ENCODE measurements at regions not wholly inside any gene's neighbourhood (a gene's known extent, or its start where the extent isn't known, plus 50 kb on each side); places are given as distances from the start of the nearest gene placed in this dataset.

DNA sequence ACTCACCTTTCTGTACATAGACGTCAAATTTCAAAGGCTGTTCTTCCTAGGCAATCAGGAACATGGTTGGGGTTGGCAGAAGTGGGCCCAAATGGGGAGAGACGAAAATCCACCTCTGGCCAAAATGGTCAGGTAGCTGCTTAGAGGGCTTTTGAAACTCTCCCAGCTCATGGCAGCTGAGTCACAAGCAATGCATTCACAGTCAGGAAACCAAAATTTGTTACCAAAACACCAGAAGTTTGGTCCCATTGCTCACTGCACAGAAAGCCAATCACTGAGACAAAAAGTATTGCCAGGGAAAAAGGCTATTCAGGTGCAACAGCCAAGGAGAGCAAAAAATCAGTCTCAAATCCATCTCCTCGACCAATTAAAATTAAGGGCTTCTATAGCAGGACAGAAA, 539.6 kb upstream of the CCDC54 start:
- Histone ChIP-seq H3K27me3 (ENCODE audit: control insufficient read depth in 4 of 4, insufficient read depth in 4 of 4, low read length in 3 of 4) (no peaks in the 10 kb centered on the region), H3K4me3 (ENCODE audit: low read depth in 1 of 3, low read length in 3 of 3) (no peak overlapping the region), H3K36me3 (ENCODE audit: control insufficient read depth in 4 of 4, insufficient read depth in 3 of 4, low read depth in 1 of 4, low read length in 3 of 4) (no peaks in the 10 kb centered on the region), H3K4me1 (ENCODE audit: control insufficient read depth in 4 of 4, insufficient read depth in 4 of 4, low read length in 3 of 4) (no peaks in the 10 kb centered on the region), H3K9ac (ENCODE audit: low read depth in 1 of 2, low read length in 2 of 2) (no peak overlapping the region), H3K27ac (ENCODE audit: low read depth in 1 of 2, low read length in 2 of 2) (no peak overlapping the region), H3K9me3 (ENCODE audit: control insufficient read depth in 4 of 4, low read length in 3 of 4) (no peaks in the 10 kb centered on the region)
- DNase-seq (ENCODE audit: low spot score) = no peak
- no peak for TF ChIP-seq JUND (IDR thresholded peaks at IDR 0.05)
- TF ChIP-seq HNF4A (conservative IDR thresholded peaks at IDR 0.05) = no peak
- no peak for TF ChIP-seq TAF1 (conservative IDR thresholded peaks at IDR 0.05)
- no peak for TF ChIP-seq RXRA (IDR thresholded peaks at IDR 0.05)
- TF ChIP-seq, protein P1, sequence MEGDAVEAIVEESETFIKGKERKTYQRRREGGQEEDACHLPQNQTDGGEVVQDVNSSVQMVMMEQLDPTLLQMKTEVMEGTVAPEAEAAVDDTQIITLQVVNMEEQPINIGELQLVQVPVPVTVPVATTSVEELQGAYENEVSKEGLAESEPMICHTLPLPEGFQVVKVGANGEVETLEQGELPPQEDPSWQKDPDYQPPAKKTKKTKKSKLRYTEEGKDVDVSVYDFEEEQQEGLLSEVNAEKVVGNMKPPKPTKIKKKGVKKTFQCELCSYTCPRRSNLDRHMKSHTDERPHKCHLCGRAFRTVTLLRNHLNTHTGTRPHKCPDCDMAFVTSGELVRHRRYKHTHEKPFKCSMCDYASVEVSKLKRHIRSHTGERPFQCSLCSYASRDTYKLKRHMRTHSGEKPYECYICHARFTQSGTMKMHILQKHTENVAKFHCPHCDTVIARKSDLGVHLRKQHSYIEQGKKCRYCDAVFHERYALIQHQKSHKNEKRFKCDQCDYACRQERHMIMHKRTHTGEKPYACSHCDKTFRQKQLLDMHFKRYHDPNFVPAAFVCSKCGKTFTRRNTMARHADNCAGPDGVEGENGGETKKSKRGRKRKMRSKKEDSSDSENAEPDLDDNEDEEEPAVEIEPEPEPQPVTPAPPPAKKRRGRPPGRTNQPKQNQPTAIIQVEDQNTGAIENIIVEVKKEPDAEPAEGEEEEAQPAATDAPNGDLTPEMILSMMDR (IDR thresholded peaks at IDR 0.05; ENCODE audit: low read depth, low read length, missing input control) = no peak
- TF ChIP-seq RAD21 (IDR thresholded peaks at IDR 0.05) = no peak
- TF ChIP-seq HNF4G (IDR thresholded peaks at IDR 0.05) = no peak
- no peak for TF ChIP-seq SP1 (IDR thresholded peaks at IDR 0.05)
- TF ChIP-seq, protein P2, sequence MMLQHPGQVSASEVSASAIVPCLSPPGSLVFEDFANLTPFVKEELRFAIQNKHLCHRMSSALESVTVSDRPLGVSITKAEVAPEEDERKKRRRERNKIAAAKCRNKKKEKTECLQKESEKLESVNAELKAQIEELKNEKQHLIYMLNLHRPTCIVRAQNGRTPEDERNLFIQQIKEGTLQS (IDR thresholded peaks at IDR 0.05) = no peak
- 77% methylated on average over 3 of the region's 3 CpGs for WGBS

DNA sequence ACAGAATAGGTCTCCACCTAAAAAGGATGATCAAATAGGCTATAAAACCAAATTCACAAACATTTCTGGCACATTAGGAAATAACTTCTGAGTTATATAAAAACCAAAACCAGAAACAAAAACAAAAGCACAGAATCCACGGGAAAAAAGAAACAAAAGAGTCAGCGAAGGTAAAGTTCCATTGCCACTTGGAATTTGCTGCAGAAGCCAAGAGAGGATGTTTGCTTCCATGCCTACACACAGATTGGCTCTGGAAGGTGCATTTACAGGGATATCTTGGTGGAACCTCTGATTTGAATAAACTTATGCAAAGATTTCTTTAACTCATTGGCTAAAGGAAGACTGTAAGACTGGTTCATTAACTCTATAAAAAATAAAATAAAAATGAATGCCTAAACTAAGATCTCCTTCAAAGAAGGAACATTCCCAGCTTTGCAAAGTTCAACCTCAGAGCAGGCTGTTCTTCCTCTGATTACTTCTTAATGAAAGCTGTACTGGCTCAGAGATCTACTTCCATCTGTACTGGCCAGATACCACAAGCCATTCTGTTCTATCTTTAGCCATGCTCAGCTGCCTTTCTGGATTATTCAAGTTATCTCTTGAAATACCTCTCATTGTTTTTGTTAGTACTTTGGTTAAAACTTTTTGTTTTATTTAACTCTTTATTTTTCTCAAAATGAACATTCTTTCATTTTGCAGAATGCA, 537.5 kb upstream of the CCDC54 start:
- H3K36me3 ChIP-seq (ENCODE audit: control insufficient read depth in 4 of 4, insufficient read depth in 3 of 4, low read depth in 1 of 4, low read length in 3 of 4) = no peaks in the 10 kb centered on the region
- H3K4me3 ChIP-seq (ENCODE audit: low read depth in 1 of 3, low read length in 3 of 3) = no peak overlapping the region
- H3K9me3 ChIP-seq (ENCODE audit: control insufficient read depth in 4 of 4, low read length in 3 of 4) = no peaks in the 10 kb centered on the region
- H3K9ac ChIP-seq (ENCODE audit: low read depth in 1 of 2, low read length in 2 of 2) = no peak overlapping the region
- H3K4me1 ChIP-seq (ENCODE audit: control insufficient read depth in 4 of 4, insufficient read depth in 4 of 4, low read length in 3 of 4) = no peaks in the 10 kb centered on the region
- H3K27ac ChIP-seq (ENCODE audit: low read depth in 1 of 2, low read length in 2 of 2) = no peak overlapping the region
- DNase-seq (ENCODE audit: low spot score) = no peak
- no peaks in the 10 kb centered on the region for H3K27me3 ChIP-seq (ENCODE audit: control insufficient read depth in 4 of 4, insufficient read depth in 4 of 4, low read length in 3 of 4)
- TF ChIP-seq NR2F2 (IDR thresholded peaks at IDR 0.05) = peak; percentile 17
- no peak for TF ChIP-seq HNF4A (conservative IDR thresholded peaks at IDR 0.05)
- TF ChIP-seq TAF1 (conservative IDR thresholded peaks at IDR 0.05) = no peak
- WGBS = 73% methylated on average over 2 of the region's 2 CpGs

DNA sequence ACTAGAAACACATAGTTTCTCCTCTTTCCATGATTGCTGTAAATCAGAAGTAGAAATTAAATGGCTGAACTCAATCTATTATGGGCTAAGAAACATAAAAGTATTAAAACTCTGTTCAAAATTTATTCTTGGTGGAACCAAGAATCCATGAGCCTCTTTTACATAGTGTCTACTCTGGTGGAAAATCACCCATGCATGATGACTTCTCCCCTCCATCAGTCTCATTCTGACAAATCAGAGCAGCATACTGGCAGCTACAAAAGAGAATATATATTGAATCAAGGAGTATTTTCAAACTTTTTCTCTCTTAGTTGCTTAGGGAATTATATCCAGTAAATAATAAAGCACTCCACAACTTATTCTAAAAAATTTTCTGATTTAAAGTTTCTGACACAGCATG, 536.9 kb upstream of the CCDC54 start:
- Histone ChIP-seq H3K27ac (ENCODE audit: low read depth in 1 of 2, low read length in 2 of 2) (no peak overlapping the region), H3K4me1 (ENCODE audit: control insufficient read depth in 4 of 4, insufficient read depth in 4 of 4, low read length in 3 of 4) (no peaks in the 10 kb centered on the region), H3K9ac (ENCODE audit: low read depth in 1 of 2, low read length in 2 of 2) (no peak overlapping the region), H3K9me3 (ENCODE audit: control insufficient read depth in 4 of 4, low read length in 3 of 4) (no peaks in the 10 kb centered on the region), H3K4me3 (ENCODE audit: low read depth in 1 of 3, low read length in 3 of 3) (no peak overlapping the region), H3K36me3 (ENCODE audit: control insufficient read depth in 4 of 4, insufficient read depth in 3 of 4, low read depth in 1 of 4, low read length in 3 of 4) (no peaks in the 10 kb centered on the region), H3K27me3 (ENCODE audit: control insufficient read depth in 4 of 4, insufficient read depth in 4 of 4, low read length in 3 of 4) (no peaks in the 10 kb centered on the region)
- TF ChIP-seq, protein P3, sequence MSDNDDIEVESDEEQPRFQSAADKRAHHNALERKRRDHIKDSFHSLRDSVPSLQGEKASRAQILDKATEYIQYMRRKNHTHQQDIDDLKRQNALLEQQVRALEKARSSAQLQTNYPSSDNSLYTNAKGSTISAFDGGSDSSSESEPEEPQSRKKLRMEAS (IDR thresholded peaks at IDR 0.05) = no peak
- TF ChIP-seq YY1 (IDR thresholded peaks at IDR 0.05) (no peak), GABPA (IDR thresholded peaks at IDR 0.05 in 1 of 2, conservative IDR thresholded peaks at IDR 0.05 in 1 of 2) (no peak), EGR1 (IDR thresholded peaks at IDR 0.05; ENCODE audit: low read depth in 2 of 2) (no peak), SP1 (IDR thresholded peaks at IDR 0.05) (no peak)
- TF ChIP-seq, protein P4, sequence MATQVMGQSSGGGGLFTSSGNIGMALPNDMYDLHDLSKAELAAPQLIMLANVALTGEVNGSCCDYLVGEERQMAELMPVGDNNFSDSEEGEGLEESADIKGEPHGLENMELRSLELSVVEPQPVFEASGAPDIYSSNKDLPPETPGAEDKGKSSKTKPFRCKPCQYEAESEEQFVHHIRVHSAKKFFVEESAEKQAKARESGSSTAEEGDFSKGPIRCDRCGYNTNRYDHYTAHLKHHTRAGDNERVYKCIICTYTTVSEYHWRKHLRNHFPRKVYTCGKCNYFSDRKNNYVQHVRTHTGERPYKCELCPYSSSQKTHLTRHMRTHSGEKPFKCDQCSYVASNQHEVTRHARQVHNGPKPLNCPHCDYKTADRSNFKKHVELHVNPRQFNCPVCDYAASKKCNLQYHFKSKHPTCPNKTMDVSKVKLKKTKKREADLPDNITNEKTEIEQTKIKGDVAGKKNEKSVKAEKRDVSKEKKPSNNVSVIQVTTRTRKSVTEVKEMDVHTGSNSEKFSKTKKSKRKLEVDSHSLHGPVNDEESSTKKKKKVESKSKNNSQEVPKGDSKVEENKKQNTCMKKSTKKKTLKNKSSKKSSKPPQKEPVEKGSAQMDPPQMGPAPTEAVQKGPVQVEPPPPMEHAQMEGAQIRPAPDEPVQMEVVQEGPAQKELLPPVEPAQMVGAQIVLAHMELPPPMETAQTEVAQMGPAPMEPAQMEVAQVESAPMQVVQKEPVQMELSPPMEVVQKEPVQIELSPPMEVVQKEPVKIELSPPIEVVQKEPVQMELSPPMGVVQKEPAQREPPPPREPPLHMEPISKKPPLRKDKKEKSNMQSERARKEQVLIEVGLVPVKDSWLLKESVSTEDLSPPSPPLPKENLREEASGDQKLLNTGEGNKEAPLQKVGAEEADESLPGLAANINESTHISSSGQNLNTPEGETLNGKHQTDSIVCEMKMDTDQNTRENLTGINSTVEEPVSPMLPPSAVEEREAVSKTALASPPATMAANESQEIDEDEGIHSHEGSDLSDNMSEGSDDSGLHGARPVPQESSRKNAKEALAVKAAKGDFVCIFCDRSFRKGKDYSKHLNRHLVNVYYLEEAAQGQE (IDR thresholded peaks at IDR 0.05) = no peak
- no peak for DNase-seq (ENCODE audit: low spot score)

Data from liver (tissue), 8 donors.